NCI-H146 treated with DMSO at 0.1 percent for 48 hours (cell line): ENCODE measurements at regions not wholly inside any gene's neighbourhood (a gene's known extent, or its start where the extent isn't known, plus 50 kb on each side); places are given as distances from the start of the nearest gene placed in this dataset.
A peak's percentile ranks its signal among the peaks of the same experiment; 100 is the strongest.
"Not testable (repeated sequence)": the region's sequence is repeated elsewhere in the genome, so short reads cannot be mapped to it uniquely, and the experiment has no call there.

Source experiments
- DNase-seq: peaks from one replicate; lab custom pipeline; 2025; ENCODE audit not compliant: unreplicated experiment; lab: John Stamatoyannopoulos, UW

GRCh38 chr1:185477638-185478580 lies 160.9 kb upstream of the IVNS1ABP start:
- peak; percentile 11 for DNase-seq

DNA sequence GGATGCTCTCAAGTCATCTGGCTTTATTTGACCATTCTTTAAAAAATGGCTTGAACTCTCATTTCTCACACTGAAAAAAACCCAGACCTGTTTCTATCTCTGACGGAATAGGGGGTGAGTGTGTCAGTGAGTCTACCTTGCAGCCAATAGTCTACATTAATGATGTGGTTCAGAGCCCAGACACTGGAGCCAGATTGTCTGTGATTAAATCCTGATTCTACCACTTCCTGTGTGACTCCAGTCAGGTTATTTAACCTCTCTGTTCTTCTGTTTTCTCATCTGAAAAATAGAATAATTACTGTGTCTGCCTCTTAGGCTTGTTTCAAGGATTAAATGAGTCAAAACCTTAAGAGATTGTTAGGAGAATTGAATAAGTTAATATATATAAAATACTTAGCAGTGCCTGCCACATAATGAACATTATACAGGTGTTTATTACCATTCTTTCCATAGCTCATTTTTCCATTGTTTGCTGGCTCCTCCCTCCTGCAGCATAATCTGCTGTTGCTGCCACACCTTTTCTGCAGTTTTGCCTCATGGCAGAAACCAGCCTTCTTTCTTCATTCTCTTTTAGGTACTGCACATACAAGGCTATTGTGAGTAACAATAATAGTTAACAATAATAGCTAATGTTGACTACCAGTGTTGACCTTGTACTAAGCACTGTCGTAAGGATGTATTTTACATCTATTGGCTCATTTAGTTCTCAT lies 157.6 kb upstream of the IVNS1ABP start:
- no peak for DNase-seq

DNA sequence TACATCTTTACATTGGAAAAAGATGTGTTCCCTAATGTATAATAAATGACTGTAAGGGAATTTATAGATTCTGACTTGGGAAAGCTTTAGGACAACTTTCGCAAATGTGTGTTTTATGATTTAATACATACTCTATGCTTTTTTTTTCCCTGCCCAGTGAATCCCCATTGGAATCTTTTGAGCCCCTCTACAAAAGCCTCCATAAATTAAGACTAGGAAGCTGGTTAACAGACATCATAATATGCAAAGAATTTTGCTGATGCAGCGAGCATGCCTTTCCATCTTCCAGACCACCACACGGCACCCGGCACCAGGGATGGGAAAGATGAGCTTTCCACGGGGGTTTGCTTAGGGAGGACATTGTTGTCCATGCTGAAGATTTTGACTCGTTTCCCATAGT lies 156.1 kb upstream of the IVNS1ABP start:
- DNase-seq, result no peak

- no peak for DNase-seq
These were observed 151.6 kb upstream of the IVNS1ABP start for GRCh38 chr1:185468626-185469025.

DNA sequence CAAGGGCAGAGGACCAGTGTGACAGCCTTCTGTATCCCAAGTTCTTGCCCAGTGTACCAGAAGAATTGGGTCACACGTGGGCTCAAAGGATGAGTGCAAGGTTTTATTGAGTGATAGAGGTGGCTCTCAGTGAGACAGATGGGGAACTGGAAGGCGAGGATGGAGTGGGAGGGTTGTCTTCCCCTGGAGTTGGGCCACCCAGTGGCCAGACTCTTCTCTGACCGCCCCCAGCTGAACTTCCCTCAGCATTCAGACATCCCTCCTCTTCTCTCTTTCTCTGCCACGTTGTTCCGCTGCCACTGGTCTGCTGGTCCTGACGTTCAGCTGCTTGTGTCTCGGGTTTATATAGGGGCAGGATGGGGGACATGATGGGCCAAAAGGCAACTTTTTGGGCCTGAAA lies 150.1 kb upstream of the IVNS1ABP start:
- no peak for DNase-seq

GRCh38 chr1:185464777-185465176 lies 147.7 kb upstream of the IVNS1ABP start:
- DNase-seq, result no peak

- DNase-seq, result no peak
These were observed 146.4 kb upstream of the IVNS1ABP start for GRCh38 chr1:185463433-185463832.

DNA sequence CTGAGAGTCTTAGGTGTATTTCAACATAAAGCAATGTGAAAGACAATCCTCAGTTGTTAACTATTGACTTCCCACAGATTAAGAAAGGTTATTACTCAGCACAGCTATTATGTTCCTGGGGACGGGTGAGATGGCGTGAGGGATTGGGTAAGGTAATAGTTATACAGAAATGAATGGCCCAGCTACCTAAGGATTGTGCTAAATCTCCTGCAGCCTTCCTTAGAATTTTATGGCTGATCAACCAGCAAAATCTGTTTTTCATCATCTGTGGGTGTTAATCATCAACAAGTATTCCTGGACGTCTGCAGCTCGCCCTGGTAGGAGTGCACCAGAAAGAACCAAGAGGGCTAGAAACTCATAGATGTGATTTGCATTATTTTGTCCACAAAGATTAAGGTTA lies 146.0 kb upstream of the IVNS1ABP start:
- DNase-seq, result no peak

DNA sequence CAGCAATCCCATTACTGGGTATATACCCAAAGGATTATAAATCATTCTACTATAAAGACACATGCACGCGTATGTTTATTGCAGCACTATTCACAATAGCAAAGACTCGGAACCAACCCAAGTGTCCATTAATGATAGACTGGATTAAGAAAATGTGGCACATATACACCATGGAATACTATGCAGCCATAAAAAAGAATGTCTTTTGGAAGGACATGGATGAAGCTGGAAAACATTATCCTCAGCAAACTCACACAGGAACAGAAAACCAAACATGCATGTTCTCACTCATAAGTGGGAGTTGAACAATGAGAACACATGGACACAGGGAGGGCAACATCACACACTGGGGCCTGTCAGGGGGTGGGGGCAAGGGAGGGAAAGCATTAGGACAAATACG lies 143.7 kb upstream of the IVNS1ABP start:
- DNase-seq, result not testable (repeated sequence)

DNA sequence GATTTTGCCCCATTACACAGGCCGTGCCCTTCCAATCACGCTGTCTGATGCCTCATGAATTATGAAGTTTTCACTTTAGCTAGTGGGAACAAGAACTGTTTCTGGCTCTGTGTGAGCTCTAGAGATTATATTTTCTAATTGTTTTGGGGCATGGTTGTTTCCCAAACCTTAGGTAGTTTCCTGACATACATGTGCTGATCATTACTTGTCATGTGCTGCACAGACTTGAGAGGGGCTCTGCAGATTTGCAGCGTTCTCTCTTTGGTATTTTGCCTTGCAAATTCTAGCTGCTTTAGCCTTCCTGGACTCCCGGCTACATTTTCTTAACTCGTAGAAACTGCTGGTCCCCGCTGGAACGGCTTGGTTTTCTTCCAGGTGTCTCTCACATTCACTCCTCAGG lies 142.1 kb upstream of the IVNS1ABP start:
- DNase-seq, result no peak

- DNase-seq, result no peak
These were observed 141.6 kb upstream of the IVNS1ABP start for GRCh38 chr1:185458670-185459069.

DNA sequence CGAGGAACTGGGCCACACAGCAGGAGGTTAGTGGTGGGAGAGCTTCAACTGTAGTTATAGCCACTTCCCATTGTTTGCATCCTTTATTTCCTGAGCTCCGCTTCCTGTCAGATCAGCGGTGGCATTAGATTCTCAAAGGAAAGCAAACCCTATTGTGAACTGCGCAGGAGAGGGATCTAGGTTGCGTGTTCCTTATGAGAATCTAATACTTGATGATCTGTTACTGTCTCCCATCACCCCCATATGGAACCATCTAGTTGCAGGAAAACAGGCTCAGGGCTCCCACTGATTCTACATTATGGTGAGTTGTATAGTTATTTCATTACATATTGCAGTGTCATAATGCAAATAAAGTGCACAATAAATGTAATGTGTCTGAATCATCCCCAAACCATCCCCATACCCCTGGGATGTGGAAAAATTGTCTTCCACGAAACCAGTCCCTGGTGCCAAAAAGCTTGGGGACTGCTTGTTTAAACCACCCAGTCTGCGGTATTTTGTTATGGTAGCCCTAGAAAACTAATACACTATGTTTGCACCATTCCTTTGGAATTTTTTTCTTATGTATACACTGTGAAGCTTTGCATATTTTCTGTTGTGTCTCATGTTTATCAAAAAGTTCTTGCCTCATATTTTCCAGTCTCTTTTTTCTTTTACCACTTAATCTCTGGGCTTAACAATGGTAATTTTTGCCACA lies 136.6 kb upstream of the IVNS1ABP start:
- DNase-seq, result no peak

- no peak for DNase-seq
These were observed 133.9 kb upstream of the IVNS1ABP start for GRCh38 chr1:185450917-185451316.

GRCh38 chr1:185450060-185450788 lies 133.2 kb upstream of the IVNS1ABP start:
- DNase-seq, result no peak

DNA sequence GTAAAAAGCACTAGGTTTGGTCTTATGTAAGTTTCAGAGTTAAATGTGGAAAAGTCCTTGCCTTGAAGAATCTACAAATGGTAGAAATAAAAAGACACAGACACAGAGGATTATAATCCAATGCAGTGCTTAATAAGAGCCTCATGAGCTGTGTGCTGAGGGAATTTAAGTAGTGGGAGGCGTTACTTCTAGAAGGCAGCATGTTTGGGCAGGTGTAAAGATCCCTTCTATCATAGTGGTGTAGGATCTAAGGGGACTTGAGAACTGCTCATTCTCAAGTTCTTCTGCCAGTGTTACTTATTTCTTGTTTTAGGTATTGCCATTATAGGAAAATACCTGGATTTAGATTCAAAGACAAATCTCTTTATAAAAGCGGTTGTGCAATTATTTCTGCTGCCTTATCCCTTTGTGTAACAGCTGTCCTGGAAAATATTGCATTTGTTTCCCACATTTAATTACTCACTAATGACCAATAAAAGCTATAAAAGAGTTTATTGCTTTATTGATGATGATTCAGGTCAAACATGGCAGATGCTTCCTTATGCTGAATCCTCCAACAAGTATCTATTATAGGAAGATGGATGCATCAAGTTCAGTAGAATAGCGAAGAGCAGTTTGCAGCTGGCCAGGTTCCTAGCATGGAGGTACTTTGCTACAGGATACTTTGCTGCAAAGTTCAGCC lies 132.5 kb upstream of the IVNS1ABP start:
- DNase-seq, result no peak

GRCh38 chr1:185448591-185449186 lies 131.6 kb upstream of the IVNS1ABP start:
- no peak for DNase-seq

DNA sequence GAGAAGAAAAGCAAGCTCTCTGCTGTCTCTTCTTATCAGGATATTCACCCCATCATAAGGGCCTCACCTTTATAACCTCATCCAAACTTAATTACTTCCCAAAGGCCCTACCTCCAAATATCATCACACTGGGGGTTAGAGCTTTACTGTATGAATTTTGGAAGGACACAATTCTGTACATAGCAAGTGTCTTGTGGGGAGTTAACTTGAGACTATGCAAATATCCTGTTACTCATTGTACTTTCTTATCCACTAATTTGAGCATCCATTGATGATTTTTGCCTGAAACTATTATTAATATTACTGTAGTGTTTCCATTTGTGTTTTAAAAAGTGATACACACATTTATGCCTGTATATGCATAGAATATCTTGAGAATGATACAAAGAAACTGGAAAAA lies 129.1 kb upstream of the IVNS1ABP start:
- DNase-seq, result no peak

DNA sequence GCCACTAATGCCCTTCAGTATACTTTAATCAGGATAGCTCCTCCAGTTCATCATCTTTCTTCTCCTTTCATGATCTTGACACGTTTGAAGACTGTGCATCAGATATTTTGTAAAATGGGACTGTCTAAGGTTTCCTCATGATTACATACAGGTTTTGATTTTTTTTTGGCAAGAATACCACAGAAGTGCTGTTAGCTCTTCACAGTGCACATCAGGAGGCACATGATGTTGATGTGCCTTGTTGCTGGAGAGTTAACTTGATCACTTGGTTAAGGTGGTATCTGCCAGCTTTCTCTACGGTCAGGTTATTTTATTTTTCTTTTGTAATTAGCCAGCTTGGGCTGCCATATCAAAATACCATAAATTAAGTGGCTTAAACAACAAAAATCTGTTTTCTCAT lies 128.6 kb upstream of the IVNS1ABP start:
- no peak for DNase-seq

GRCh38 chr1:185444676-185445075 lies 127.6 kb upstream of the IVNS1ABP start:
- no peak for DNase-seq

GRCh38 chr1:185442050-185442449 lies 125.0 kb upstream of the IVNS1ABP start:
- no peak for DNase-seq
